Bronchial epithelial cell (primary cell): ENCODE measurements at regions not wholly inside any gene's neighbourhood (a gene's known extent, or its start where the extent isn't known, plus 50 kb on each side); places are given as distances from the start of the nearest gene placed in this dataset.
A peak's percentile ranks its signal among the peaks of the same experiment; 100 is the strongest.

Experiments
- DNase-seq: peaks from one replicate; pipeline ENCODE4 v3.0.0-alpha.2; 2010; ENCODE audit warnings: low read depth
- FAIRE-seq: peaks from 2 replicates; lab custom pipeline; 2011; peaks lifted over from hg19 to GRCh38; lab: Jason Lieb, UNC
- H3K27me3 ChIP-seq: 2 replicates; pipeline ENCODE4 v1.5.1; 2011; ENCODE audit warnings: low read length; ENCODE audit not compliant: control insufficient read depth, insufficient read depth
- H3K36me3 ChIP-seq: 2 replicates; pipeline ENCODE4 v1.5.1; 2011; ENCODE audit warnings: low read length; ENCODE audit not compliant: control insufficient read depth, insufficient read depth
- H3K4me3 ChIP-seq: 2 replicates; pipeline ENCODE4 v1.5.1; 2011; ENCODE audit warnings: mild to moderate bottlenecking, low read depth, low read length, control low read depth
- TF ChIP-seq, protein P1 (sequence below): IDR thresholded peaks from 2 replicates; pipeline ENCODE4 v1.5.1; 2011; ENCODE audit warnings: mild to moderate bottlenecking, moderate library complexity, low read length, control low read depth, inconsistent platforms; ENCODE audit not compliant: insufficient read depth, severe bottlenecking

DNA sequence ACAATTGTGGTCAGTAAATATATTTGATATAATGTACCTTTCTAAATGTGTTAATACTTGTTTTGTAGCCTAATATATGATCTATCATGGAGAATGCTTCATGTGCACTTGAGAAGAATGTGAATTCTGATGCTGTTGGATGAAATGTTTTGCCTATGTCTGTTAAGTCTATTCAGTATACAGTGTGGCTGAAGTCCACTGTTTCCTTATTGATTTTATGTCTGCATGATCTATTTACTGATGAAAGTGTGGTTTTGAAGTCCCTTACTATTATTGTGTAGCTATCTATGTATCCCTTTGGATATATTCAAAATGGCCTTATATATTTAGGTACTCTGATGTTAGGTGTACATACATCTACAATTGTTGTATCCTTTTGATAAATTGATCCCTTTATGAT, 515.8 kb upstream of the EPHA5 start:
- no peak for DNase-seq
- TF ChIP-seq, protein P1, sequence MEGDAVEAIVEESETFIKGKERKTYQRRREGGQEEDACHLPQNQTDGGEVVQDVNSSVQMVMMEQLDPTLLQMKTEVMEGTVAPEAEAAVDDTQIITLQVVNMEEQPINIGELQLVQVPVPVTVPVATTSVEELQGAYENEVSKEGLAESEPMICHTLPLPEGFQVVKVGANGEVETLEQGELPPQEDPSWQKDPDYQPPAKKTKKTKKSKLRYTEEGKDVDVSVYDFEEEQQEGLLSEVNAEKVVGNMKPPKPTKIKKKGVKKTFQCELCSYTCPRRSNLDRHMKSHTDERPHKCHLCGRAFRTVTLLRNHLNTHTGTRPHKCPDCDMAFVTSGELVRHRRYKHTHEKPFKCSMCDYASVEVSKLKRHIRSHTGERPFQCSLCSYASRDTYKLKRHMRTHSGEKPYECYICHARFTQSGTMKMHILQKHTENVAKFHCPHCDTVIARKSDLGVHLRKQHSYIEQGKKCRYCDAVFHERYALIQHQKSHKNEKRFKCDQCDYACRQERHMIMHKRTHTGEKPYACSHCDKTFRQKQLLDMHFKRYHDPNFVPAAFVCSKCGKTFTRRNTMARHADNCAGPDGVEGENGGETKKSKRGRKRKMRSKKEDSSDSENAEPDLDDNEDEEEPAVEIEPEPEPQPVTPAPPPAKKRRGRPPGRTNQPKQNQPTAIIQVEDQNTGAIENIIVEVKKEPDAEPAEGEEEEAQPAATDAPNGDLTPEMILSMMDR: no peak
- no peak overlapping the region for H3K4me3 ChIP-seq
- H3K27me3 ChIP-seq: no peaks in the 10 kb centered on the region
- H3K36me3 ChIP-seq: no peaks in the 10 kb centered on the region
- FAIRE-seq: no peak

DNA sequence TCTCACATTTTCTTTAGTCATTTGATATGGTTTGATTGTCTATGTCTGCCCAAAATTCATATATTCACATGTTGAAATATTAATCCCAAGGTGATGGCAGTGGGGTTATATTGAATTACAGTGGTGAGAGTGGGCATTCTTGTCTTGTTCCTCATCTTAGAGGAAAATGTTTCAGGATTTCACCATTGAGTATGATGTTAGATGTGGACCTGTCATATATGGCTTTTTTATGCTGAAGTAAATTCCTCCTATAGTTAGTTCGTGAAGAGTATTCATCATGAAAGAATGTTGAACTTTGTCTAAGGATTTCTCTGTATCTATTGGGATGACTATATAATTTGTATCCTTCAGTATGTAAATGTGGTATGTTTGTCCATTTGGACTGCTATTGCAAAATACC, 512.3 kb upstream of the EPHA5 start:
- Histone ChIP-seq H3K36me3 (no peaks in the 10 kb centered on the region), H3K4me3 (no peak overlapping the region), H3K27me3 (no peaks in the 10 kb centered on the region)
- TF ChIP-seq, protein P1: no peak
- FAIRE-seq (no peak), DNase-seq (no peak)

DNA sequence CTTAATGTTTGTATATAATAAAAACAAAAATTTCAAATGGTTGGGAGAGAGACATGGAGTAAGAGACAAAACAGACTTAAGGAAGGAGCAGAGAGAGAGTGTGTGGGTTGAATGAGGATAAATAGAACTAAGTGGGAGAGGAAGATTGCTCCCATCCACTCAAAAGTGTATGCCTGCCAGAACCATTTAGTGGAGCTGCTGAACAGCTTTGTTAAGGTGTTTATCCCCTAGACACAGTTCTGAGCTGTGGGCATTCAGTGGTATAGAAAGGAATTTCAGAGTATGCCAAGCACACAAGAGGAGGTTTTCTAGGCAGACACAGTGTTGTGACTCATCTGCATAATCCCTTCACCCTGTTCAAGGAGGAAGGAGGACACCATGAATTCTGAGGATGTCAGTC, 508.6 kb upstream of the EPHA5 start:
- Histone ChIP-seq H3K4me3 (no peak overlapping the region), H3K27me3 (no peaks in the 10 kb centered on the region), H3K36me3 (no peaks in the 10 kb centered on the region)
- DNase-seq (peak; percentile 1), FAIRE-seq (no peak)
- TF ChIP-seq, protein P1: no peak

DNA sequence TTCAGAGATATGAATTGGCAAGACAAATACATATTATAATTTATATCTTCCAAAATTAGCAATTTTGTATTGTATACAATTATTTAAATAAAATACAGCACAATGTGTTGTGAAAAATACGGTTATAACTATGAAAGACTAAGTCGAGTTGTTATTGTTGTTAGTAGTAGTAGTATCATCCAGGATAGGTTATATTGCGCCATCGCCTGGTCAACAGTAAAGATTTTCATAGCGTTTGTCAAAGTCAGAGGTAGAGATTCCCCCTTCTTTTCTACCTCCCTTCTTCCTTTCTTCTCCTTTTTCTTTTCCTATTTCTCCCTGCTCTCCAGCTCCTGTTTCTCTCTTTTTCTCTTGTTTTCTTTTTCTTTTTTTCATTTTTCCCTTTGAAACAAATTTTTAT, 499.1 kb upstream of the EPHA5 start:
- no peak for FAIRE-seq
- no peaks in the 10 kb centered on the region for H3K36me3 ChIP-seq
- TF ChIP-seq, protein P1: no peak
- H3K27me3 ChIP-seq: no peaks in the 10 kb centered on the region
- no peak overlapping the region for H3K4me3 ChIP-seq
- no peak for DNase-seq

DNA sequence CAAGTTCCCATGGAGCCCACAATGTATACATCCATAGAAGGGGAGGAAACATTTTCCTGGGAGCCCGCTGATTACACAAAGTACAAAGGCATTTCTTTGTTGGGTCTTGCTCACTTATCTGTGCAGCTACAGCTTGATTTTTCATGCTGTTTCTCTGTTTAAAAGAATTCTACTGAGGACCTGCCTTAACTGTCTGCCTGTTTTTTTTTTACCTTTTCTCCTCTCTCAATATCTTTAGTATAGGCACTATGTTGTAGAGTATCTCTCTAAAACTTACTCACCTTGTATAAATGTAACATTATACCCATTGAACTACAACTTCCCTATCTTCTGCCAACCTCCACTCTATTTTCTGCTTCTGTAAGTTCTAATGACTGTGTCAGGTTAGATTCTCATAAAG, 494.6 kb upstream of the EPHA5 start:
- Histone ChIP-seq H3K27me3 (no peaks in the 10 kb centered on the region), H3K4me3 (no peak overlapping the region), H3K36me3 (no peaks in the 10 kb centered on the region)
- TF ChIP-seq, protein P1: no peak
- FAIRE-seq: no peak
- DNase-seq: no peak

DNA sequence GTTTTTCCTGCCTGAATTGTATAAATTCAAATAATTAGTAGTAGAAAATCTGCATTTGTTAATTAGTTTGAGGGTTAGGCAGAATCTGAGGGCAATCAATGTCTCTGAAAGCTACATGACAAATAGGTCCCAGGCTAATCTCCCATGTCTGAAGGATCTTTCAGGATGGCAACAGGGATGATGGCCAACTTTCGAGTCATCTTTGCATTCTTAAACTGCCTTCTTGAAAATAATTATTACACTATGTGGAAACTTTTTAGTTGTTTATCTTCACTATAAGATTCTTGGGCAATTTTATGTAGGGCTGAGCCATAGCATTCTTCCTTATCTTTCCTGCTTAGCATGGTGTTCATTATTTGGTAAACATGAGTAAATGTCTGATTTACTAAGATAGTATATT, 490.3 kb upstream of the EPHA5 start:
- no peak overlapping the region for H3K4me3 ChIP-seq
- FAIRE-seq (no peak), DNase-seq (no peak)
- H3K27me3 ChIP-seq: no peaks in the 10 kb centered on the region
- H3K36me3 ChIP-seq: no peaks in the 10 kb centered on the region
- TF ChIP-seq, protein P1: no peak
